Upper lobe of left lung (tissue), 6 donors: ENCODE measurements at regions not wholly inside any gene's neighbourhood (a gene's known extent, or its start where the extent isn't known, plus 50 kb on each side); places are given as distances from the start of the nearest gene placed in this dataset.

Experiments used
- ATAC-seq, 2 donors: fragments of 200-7000 bp; cut with Tn5 transposase; one replicate each; pipeline ENCODE4 v1.9.1; 2022; ENCODE audit warnings: mild to moderate bottlenecking in 2 of 2, moderate library complexity in 2 of 2; ENCODE audit not compliant: low FRiP score in 2 of 2
- DNase-seq, 2 donors: peaks; one replicate each; pipeline ENCODE4 v3.0.0-alpha.2; 2019 to 2020
- H3K27ac ChIP-seq, 4 donors: fragments of 200-600 bp; sonication (generic); one replicate each; pipeline ENCODE4 v1.5.1; 2016 to 2019
- H3K27me3 ChIP-seq, 4 donors: fragments of 200-600 bp; sonication (generic); one replicate each; pipeline ENCODE4 v1.5.1; 2017 to 2019
- H3K36me3 ChIP-seq, 4 donors: fragments of 200-600 bp; sonication (generic); one replicate each; pipeline ENCODE4 v1.5.1; 2016 to 2019
- H3K4me1 ChIP-seq, 4 donors: fragments of 200-600 bp; sonication (generic); one replicate each; pipeline ENCODE4 v1.5.1; 2018 to 2019
- H3K4me3 ChIP-seq, 4 donors: fragments of 200-600 bp; sonication (generic); one replicate each; pipeline ENCODE4 v1.5.1; 2017 to 2019; ENCODE audit warnings: mild to moderate bottlenecking in 2 of 4, moderate library complexity in 1 of 4
- H3K9me3 ChIP-seq, 4 donors: fragments of 200-600 bp; sonication (generic); one replicate each; pipeline ENCODE4 v1.5.1; 2018 to 2019
- CTCF ChIP-seq, 6 experiments: fragments of 450-650 bp in 4 of 6; fragments of 200-600 bp in 2 of 6; sonication (generic) in 2 of 6; IDR thresholded peaks; one replicate each; pipeline ENCODE4 v1.5.1; 2016 to 2019; ENCODE audit warnings: antibody characterized with exemption in 6 of 6
- EP300 ChIP-seq, 4 donors: sonication (generic); formaldehyde crosslinking; IDR thresholded peaks; one replicate each; pipeline ENCODE4 v1.5.1; 2017; ENCODE audit warnings: antibody characterized with exemption in 4 of 4, control low read depth in 2 of 4
- POLR2A ChIP-seq, 4 donors: fragments of 450-650 bp; IDR thresholded peaks; one replicate each; pipeline ENCODE4 v1.5.1; 2016 to 2017; ENCODE audit warnings: antibody characterized with exemption in 4 of 4, mild to moderate bottlenecking in 2 of 4
- POLR2AphosphoS5 ChIP-seq, 2 donors: sonication (generic); formaldehyde crosslinking; IDR thresholded peaks; one replicate each; pipeline ENCODE4 v1.5.1; 2017; ENCODE audit warnings: antibody characterized with exemption in 2 of 2
- WGBS, 2 donors: methylation state at CpG; one replicate each; pipeline ENCODE4 v1.1.5; 2017 to 2018; 5-methylcytosine and 5-hydroxymethylcytosine counted together
- donor health status: DM: no; HTN: no; CAD: no; lungs with moderate emphysema.
- donor health status: DM: no; HTN: yes; CAD: no; lungs with severe emphysema.

- no peak overlapping the region for H3K27ac ChIP-seq
- H3K9me3 ChIP-seq: no peaks in the 10 kb centered on the region
- no peak for TF ChIP-seq POLR2A (IDR thresholded peaks at IDR 0.05)
- TF ChIP-seq EP300 (IDR thresholded peaks at IDR 0.05): no peak
- TF ChIP-seq POLR2AphosphoS5 (IDR thresholded peaks at IDR 0.05): no peak
- no peak for TF ChIP-seq CTCF (IDR thresholded peaks at IDR 0.05)
- H3K27me3 ChIP-seq: no peaks in the 10 kb centered on the region
- ATAC-seq (no peak), DNase-seq (peak in 1 of 2 donors; percentile 58)
- no peak overlapping the region for H3K4me3 ChIP-seq
- peaks cover 16 to 22% (median 17%) of the 10 kb centered on the region in 4 donors for H3K4me1 ChIP-seq
- no peaks in the 10 kb centered on the region for H3K36me3 ChIP-seq
- WGBS, 2 donors: 92 to 97% methylated on average over 21 to 27 of the region's 27 CpGs
Measured at GRCh38 chr14:104390221-104390931, 189.2 kb upstream of the C14orf180 start.

DNA sequence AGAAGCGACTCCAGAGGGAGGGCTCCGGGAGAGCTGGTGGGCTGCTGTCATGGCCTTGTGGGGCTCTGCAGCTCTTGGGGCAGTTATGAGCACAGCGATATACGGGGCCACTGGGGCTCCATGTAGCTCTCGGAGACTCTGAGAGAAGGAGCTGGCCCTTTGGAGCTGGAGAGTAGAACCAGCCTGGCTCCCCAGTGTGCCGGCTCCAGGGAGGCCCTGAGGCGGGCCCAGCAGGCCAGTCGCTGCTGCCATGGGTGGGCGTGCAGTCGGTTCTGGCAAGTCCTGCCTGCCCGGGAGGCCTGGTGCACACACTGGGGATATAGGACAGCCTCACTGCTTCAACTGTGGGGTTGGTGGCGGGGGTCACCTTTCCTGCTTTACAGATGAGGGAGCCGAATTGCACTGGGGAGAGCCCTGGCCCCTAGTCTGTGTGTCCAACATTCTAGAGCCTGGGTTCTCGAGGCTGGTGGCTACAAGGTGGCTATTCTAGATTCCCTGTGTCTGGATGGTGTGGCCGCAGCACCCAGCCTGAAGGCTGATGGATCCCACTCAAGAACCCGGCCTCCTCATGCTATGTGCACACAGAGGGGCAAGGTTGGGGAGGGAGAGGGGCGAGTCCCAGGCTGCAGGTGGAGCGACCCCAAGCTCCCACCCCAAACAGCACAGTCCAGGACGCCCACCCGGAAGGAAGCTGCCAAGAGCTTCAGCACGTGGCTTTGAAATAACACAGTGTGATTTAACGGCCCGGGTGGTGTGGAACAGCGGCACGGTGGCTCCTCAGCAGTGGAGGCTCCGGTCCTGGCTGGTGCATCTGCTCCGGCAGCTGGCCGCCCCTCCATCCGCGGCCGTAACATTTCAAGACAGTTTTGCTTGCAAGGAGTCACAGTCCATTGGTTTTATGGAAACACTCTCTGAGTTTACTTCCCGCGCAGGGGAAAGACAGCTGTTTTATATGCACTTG is 188.3 kb upstream of the C14orf180 start:
- Histone ChIP-seq H3K27ac (no peak overlapping the region), H3K4me3 (no peak overlapping the region), H3K9me3 (no peaks in the 10 kb centered on the region), H3K36me3 (no peaks in the 10 kb centered on the region), H3K4me1 (peaks cover 16 to 22% (median 17%) of the 10 kb centered on the region in 4 donors), H3K27me3 (no peaks in the 10 kb centered on the region)
- WGBS, 2 donors: 82 to 83% methylated on average over 3 to 28 of the region's 33 CpGs
- peak; percentile 19 to 69 for DNase-seq
- TF ChIP-seq CTCF (IDR thresholded peaks at IDR 0.05) (no peak), POLR2AphosphoS5 (IDR thresholded peaks at IDR 0.05) (no peak), EP300 (IDR thresholded peaks at IDR 0.05) (no peak), POLR2A (IDR thresholded peaks at IDR 0.05) (no peak)
- ATAC-seq: no peak

- Histone ChIP-seq H3K27me3 (no peaks in the 10 kb centered on the region), H3K36me3 (no peaks in the 10 kb centered on the region), H3K27ac (no peak overlapping the region), H3K4me3 (no peak overlapping the region), H3K4me1 (peaks cover 16 to 22% (median 17%) of the 10 kb centered on the region in 4 donors), H3K9me3 (peaks cover 0 to 4% (median 1%) of the 10 kb centered on the region in 4 donors)
- TF ChIP-seq POLR2AphosphoS5 (IDR thresholded peaks at IDR 0.05) (no peak), EP300 (IDR thresholded peaks at IDR 0.05) (no peak), CTCF (IDR thresholded peaks at IDR 0.05) (no peak), POLR2A (IDR thresholded peaks at IDR 0.05) (no peak)
- 70 to 77% methylated on average over 6 of the region's 6 CpGs for WGBS, 2 donors
- ATAC-seq (no peak), DNase-seq (no peak)
Measured at GRCh38 chr14:104392001-104392395, 187.6 kb upstream of the C14orf180 start.

DNA sequence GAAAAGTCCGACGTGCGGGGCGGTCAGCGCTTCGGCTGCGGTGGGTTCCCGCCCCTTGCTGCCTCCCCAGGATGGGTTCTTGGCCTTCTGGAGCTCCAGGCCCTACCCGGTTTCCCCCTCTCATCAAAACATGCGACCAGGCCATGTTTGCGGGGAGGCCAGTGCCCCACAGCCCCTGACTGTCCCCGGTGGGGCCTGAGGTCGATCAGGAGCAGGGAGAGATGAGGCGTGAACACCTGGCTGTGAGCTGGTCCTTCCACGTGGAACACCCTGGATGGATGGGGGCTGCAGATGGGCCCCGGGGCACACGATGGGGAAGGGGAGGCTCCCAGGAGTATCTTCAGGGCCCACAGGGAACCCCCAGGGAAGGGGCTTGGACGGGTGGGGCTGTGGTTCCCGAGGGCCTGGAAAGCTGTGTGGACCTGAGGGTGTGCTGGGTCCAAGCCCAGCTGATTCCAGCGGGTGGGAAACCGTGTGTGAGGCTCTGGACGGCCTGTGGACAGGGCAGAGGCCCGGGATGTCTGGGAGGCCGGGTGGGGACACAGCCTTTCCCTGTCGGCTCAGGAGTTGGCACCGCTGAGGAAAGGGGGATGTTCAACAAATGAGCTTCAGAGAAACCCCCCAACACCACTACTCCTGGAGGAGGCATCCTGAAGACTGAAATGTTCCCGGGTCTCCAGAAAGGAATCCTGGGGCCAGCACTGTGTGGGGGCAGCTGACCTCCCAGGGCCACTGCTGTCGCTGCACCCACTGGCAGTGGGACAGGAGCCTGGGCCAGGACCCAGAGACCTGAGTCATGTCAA is 187.0 kb upstream of the C14orf180 start:
- Histone ChIP-seq H3K4me1 (peaks cover 16 to 22% (median 17%) of the 10 kb centered on the region in 4 donors), H3K27ac (no peak overlapping the region), H3K4me3 (no peak overlapping the region), H3K9me3 (peaks cover 4 to 10% (median 7%) of the 10 kb centered on the region in 4 donors), H3K27me3 (no peaks in the 10 kb centered on the region), H3K36me3 (no peaks in the 10 kb centered on the region)
- WGBS, 2 donors: 93% methylated on average over 22 to 28 of the region's 28 CpGs
- DNase-seq: peak in 1 of 2 donors; percentile 66
- ATAC-seq: no peak
- TF ChIP-seq CTCF (IDR thresholded peaks at IDR 0.05) (no peak), POLR2A (IDR thresholded peaks at IDR 0.05) (no peak), POLR2AphosphoS5 (IDR thresholded peaks at IDR 0.05) (no peak), EP300 (IDR thresholded peaks at IDR 0.05) (no peak)
